ENCODE measurements at regions not wholly inside any gene's neighbourhood (a gene's known extent, or its start where the extent isn't known, plus 50 kb on each side); places are given as distances from the start of the nearest gene placed in this dataset.

DNA sequence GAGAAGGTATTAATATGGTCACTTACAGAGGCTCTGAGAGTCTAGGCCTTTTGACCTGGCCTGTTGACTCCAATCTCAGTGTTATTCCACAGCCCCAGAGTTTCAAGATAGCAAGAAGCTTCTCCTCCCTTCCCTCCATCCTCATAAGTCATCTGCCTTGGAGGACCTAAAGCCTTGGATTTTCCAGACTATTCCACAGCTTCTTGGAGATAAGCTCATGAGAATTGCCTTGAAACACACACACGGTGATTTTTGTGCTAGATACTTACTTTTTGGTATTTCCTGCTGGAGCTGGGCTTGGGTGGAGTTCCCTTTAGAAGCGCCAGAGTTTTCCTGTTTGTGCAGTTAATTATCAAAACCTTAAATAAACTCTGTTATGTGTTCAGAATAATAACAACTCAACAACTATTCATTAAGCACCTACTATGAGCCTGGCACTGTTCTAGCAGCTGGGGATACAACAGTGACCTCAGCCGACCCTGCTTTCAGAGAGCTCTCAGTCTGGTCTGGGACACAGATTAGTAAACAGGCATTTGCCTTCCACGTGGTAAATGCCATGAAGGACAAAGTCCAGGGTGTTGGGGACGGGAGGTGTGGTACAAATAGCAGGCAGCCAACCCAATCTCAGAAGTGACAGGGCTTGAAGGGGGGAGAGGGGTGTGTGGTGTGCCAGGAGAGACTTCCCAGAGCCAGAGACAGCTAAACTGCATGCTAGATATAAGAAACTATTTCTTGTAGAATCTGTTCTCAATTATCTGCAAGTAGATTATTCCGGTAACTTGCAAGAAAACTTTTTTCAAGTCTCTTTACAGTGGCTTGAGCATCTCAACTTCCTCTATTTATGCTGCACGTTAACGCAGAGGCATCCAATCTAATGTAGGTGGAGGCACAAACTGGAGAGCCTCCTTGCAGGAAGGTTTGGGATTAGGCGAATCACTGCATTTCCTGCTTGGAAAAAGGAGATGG, 55.9 kb upstream of the KLF9 start:
- ChIA-PET POLR2A (no interaction called here), CTCF (interaction anchor here (0.6 kb wide), 1 partner anchor 500 kb away, joined by 4 read pairs; no protein-coding TSS in a partner anchor)
- no peak for DNase-seq (ENCODE audit: extremely low spot score)
- TF ChIP-seq SUZ12 (IDR thresholded peaks at IDR 0.05): no peak
- TF ChIP-seq ELF4 (IDR thresholded peaks at IDR 0.05): no peak
- TF ChIP-seq, protein P1, sequence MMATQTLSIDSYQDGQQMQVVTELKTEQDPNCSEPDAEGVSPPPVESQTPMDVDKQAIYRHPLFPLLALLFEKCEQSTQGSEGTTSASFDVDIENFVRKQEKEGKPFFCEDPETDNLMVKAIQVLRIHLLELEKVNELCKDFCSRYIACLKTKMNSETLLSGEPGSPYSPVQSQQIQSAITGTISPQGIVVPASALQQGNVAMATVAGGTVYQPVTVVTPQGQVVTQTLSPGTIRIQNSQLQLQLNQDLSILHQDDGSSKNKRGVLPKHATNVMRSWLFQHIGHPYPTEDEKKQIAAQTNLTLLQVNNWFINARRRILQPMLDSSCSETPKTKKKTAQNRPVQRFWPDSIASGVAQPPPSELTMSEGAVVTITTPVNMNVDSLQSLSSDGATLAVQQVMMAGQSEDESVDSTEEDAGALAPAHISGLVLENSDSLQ (IDR thresholded peaks at IDR 0.05): no peak
- no peak for TF ChIP-seq BHLHE40 (IDR thresholded peaks at IDR 0.05; ENCODE audit: borderline replicate concordance)

DNA sequence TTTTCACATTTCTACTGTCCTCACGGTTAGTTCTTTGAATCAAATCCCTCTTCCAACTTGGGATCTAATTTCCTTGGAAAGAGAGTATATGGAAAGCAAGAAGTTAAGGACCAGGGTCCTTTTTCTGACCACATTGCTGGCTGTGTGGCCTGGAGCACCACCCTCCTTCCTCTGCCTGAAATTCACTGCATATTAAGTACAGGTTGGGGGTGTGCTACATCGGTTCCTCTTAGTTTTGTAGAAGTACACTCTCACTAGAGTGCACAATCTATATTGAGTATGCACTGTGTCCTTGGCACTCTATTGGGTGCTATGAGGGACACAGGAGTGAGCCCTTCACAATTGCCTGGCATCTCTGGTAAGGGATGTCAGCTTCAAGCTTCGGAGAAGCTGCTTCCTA, 53.8 kb upstream of the KLF9 start:
- POLR2A ChIA-PET: interaction anchor here (1.2 kb wide), 1 partner anchor 49 kb away, joined by 4 read pairs; no protein-coding TSS in a partner anchor

DNA sequence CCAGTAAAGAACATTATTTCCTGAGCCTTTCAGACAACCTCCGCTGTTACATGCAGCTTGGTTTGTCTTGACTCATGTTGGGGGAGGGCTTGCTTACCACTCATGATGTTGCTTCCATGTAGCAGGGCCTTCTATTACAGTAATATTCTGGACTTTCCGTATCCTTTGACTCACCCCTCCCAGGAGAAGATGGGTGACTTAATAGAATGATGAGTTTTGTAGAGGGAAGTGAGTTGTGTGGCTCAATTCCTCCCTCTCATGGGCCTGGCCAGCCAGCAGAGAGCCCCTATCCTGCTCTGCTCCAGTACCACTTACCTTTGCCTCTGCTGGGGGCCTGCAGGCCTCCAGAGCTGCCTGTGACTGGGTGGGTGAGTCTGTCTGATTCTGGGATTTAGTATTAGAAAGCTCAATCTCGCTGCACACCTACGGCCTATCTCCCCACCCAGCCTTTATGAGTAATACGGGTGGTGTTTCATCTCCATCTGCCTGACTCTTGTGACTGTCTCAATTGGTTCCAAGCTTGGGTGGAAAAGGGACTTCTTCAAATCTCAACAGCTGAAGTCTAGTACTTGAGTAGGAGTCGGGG, 52.6 kb upstream of the KLF9 start:
- CTCF ChIA-PET: no interaction called here
- DNase-seq (ENCODE audit: extremely low spot score): no peak
- POLR2A ChIA-PET: interaction anchor here (1.1 kb wide), 1 partner anchor 48 kb away, joined by 3 read pairs; no protein-coding TSS in a partner anchor
- TF ChIP-seq LEF1 (IDR thresholded peaks at IDR 0.05; ENCODE audit: borderline replicate concordance): no peak
- TF ChIP-seq SP1 (IDR thresholded peaks at IDR 0.05): no peak
- no peak for TF ChIP-seq TARDBP (IDR thresholded peaks at IDR 0.05)
- TF ChIP-seq CTBP1 (IDR thresholded peaks at IDR 0.05; ENCODE audit: borderline replicate concordance): no peak
- no peak for TF ChIP-seq FOXM1 (IDR thresholded peaks at IDR 0.05; ENCODE audit: borderline replicate concordance)
- TF ChIP-seq L3MBTL2 (conservative IDR thresholded peaks at IDR 0.05): no peak
- no peak for TF ChIP-seq ELF4 (IDR thresholded peaks at IDR 0.05)
- TF ChIP-seq ARNT (IDR thresholded peaks at IDR 0.05): no peak
- no peak for TF ChIP-seq FOXK2 (IDR thresholded peaks at IDR 0.05)
- TF ChIP-seq BHLHE40 (IDR thresholded peaks at IDR 0.05; ENCODE audit: borderline replicate concordance): no peak
- no peak for TF ChIP-seq FOXA1 (IDR thresholded peaks at IDR 0.05)
- TF ChIP-seq, protein P1 (IDR thresholded peaks at IDR 0.05): no peak

More for the DNA sequence above, 53.8 kb upstream of the KLF9 start:
- DNase-seq (ENCODE audit: extremely low spot score): no peak
- TF ChIP-seq FOXA1 (IDR thresholded peaks at IDR 0.05): no peak
- no peak for TF ChIP-seq NFRKB (IDR thresholded peaks at IDR 0.05)
- TF ChIP-seq FOXK2 (IDR thresholded peaks at IDR 0.05): no peak
- TF ChIP-seq LEF1 (IDR thresholded peaks at IDR 0.05; ENCODE audit: borderline replicate concordance): no peak
- no peak for TF ChIP-seq SP1 (IDR thresholded peaks at IDR 0.05)
- no peak for TF ChIP-seq FOXM1 (IDR thresholded peaks at IDR 0.05; ENCODE audit: borderline replicate concordance)
- TF ChIP-seq ARNT (IDR thresholded peaks at IDR 0.05): no peak
- no peak for TF ChIP-seq BHLHE40 (IDR thresholded peaks at IDR 0.05; ENCODE audit: borderline replicate concordance)
- no peak for TF ChIP-seq ELF4 (IDR thresholded peaks at IDR 0.05)
- TF ChIP-seq HDGF (IDR thresholded peaks at IDR 0.05; ENCODE audit: borderline replicate concordance): no peak
- TF ChIP-seq, protein P1 (IDR thresholded peaks at IDR 0.05): no peak
- no peak for TF ChIP-seq TARDBP (IDR thresholded peaks at IDR 0.05)
- no peak for TF ChIP-seq SUZ12 (IDR thresholded peaks at IDR 0.05)
- no peak for TF ChIP-seq CTBP1 (IDR thresholded peaks at IDR 0.05; ENCODE audit: borderline replicate concordance)
- TF ChIP-seq ZNF384 (IDR thresholded peaks at IDR 0.05): no peak
- no peak for TF ChIP-seq L3MBTL2 (conservative IDR thresholded peaks at IDR 0.05)
- CTCF ChIA-PET: no interaction called here

DNA sequence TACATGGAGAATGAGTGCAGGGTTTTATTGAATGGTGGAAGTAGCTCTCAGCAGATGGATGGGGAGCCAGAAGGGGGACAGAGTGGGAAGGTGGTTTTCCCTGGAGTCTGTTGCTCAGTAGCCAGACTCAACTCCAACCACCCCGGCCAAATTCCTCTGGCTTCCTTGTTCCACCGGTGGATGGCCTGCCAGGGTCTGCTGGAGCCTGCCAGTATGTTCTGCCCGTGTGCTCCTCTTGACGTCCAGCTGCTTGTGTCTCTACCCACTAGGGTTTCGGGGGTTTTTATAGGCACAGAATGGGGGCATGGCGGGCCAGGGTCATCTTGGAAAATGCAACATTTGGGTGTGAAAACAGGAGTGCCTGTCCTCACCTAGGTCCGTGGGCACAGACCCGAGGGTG, 51.4 kb upstream of the KLF9 start:
- ChIA-PET POLR2A (no interaction called here), CTCF (no interaction called here)
- no peak for TF ChIP-seq SUZ12 (IDR thresholded peaks at IDR 0.05)
- TF ChIP-seq ZNF384 (IDR thresholded peaks at IDR 0.05): no peak
- TF ChIP-seq NFRKB (IDR thresholded peaks at IDR 0.05): no peak
- no peak for TF ChIP-seq CTBP1 (IDR thresholded peaks at IDR 0.05; ENCODE audit: borderline replicate concordance)
- TF ChIP-seq LEF1 (IDR thresholded peaks at IDR 0.05; ENCODE audit: borderline replicate concordance): no peak
- TF ChIP-seq TARDBP (IDR thresholded peaks at IDR 0.05): no peak
- no peak for TF ChIP-seq HDGF (IDR thresholded peaks at IDR 0.05; ENCODE audit: borderline replicate concordance)
- no peak for TF ChIP-seq ARNT (IDR thresholded peaks at IDR 0.05)
- TF ChIP-seq L3MBTL2 (conservative IDR thresholded peaks at IDR 0.05): no peak
- TF ChIP-seq SP1 (IDR thresholded peaks at IDR 0.05): no peak
- TF ChIP-seq BHLHE40 (IDR thresholded peaks at IDR 0.05; ENCODE audit: borderline replicate concordance): no peak
- DNase-seq (ENCODE audit: extremely low spot score): no peak

DNA sequence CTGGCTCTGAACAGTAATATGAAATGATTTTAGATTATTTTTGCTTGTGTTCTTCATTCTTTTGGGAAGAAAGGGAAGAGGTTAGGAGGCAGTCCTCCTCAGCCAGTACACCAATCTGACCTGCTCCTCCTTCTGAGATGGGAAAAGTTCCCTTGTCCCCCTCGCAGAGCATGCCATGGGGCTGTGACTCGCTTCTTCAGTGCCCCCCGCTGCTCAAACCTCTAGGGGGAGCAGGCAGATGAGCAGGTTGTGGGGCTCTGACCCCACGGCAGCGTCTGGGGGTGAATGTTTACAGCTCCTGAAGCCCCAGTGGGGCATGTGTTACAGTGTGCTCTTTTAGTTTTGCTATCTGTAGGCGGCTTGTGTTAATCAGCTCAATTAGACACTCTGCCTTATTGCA, 50.9 kb upstream of the KLF9 start:
- POLR2A ChIA-PET: no interaction called here
- DNase-seq (ENCODE audit: extremely low spot score): no peak
- CTCF ChIA-PET: no interaction called here
- TF ChIP-seq ZNF384 (IDR thresholded peaks at IDR 0.05): no peak
- TF ChIP-seq LEF1 (IDR thresholded peaks at IDR 0.05; ENCODE audit: borderline replicate concordance): no peak
- TF ChIP-seq NFRKB (IDR thresholded peaks at IDR 0.05): no peak
- TF ChIP-seq SP1 (IDR thresholded peaks at IDR 0.05): no peak
- no peak for TF ChIP-seq SUZ12 (IDR thresholded peaks at IDR 0.05)
- TF ChIP-seq, protein P1 (IDR thresholded peaks at IDR 0.05): no peak

Measured in HEK293T (cell line).